NT2/D1 (cell line): ENCODE measurements at regions not wholly inside any gene's neighbourhood (a gene's known extent, or its start where the extent isn't known, plus 50 kb on each side); places are given as distances from the start of the nearest gene placed in this dataset.

Experiments used
- SUZ12 ChIP-seq: IDR thresholded peaks from 2 replicates; pipeline ENCODE4 v1.6.1; 2011; ENCODE audit not compliant: insufficient read length, insufficient read depth; ENCODE audit errors: extremely low read depth
- YY1 ChIP-seq: IDR thresholded peaks from 2 replicates; pipeline ENCODE4 v1.6.1; 2011; ENCODE audit not compliant: insufficient read length, insufficient read depth

GRCh38 chr4:156177941-156178340 lies 224.3 kb upstream of the CTSO start:
- TF ChIP-seq SUZ12 (no peak), YY1 (no peak)
